MCF 10A (cell line): ENCODE measurements at regions not wholly inside any gene's neighbourhood (a gene's known extent, or its start where the extent isn't known, plus 50 kb on each side); places are given as distances from the start of the nearest gene placed in this dataset.

Experiments used
- BruUV-seq: library from RNA; stranded (reverse); fragments of 400-500 nt; replicated peaks from 2 replicates; lab custom pipeline; 2021; lab: Mats Ljungman, UMichigan
- CTCF ChIA-PET: fragments of 300-600 bp; sonication (Branson Sonifier 250); formaldehyde crosslinking; extraction: SDS; loops from one replicate; lab custom pipeline; 2021; ENCODE audit warnings: antibody characterized with exemption, inconsistent platforms; lab: Yijun Ruan, JAX
- POLR2A ChIA-PET: fragments of 300-600, 350-650 bp; sonication (Branson Sonifier 250); formaldehyde crosslinking; extraction: SDS; loops from one replicate; lab custom pipeline; 2020; ENCODE audit warnings: antibody characterized with exemption, inconsistent platforms; lab: Yijun Ruan, JAX
- DNase-seq: peaks from one replicate; pipeline ENCODE4 v3.0.0-alpha.2; 2018; ENCODE audit not compliant: unreplicated experiment
- H3K27ac Mint-ChIP-seq: one replicate; pipeline ENCODE4 v1.8.0; 2022; ENCODE audit warnings: mild to moderate bottlenecking, low read depth, mixed read lengths; ENCODE audit not compliant: unreplicated experiment
- H3K27me3 Mint-ChIP-seq: one replicate; pipeline ENCODE4 v1.8.0; 2022; ENCODE audit warnings: mixed read lengths; ENCODE audit not compliant: insufficient read depth, unreplicated experiment
- H3K36me3 Mint-ChIP-seq: one replicate; pipeline ENCODE4 v1.8.0; 2022; ENCODE audit warnings: mild to moderate bottlenecking, moderate library complexity, mixed read lengths; ENCODE audit not compliant: insufficient read depth, unreplicated experiment
- H3K4me1 Mint-ChIP-seq: one replicate; pipeline ENCODE4 v1.8.0; 2022; ENCODE audit warnings: mixed read lengths; ENCODE audit not compliant: insufficient read depth, unreplicated experiment
- H3K4me3 Mint-ChIP-seq: one replicate; pipeline ENCODE4 v1.8.0; 2022; ENCODE audit warnings: mild to moderate bottlenecking, moderate library complexity, mixed read lengths; ENCODE audit not compliant: unreplicated experiment
- H3K9me3 Mint-ChIP-seq: one replicate; pipeline ENCODE4 v1.8.0; 2022; ENCODE audit warnings: mixed read lengths; ENCODE audit not compliant: unreplicated experiment
- CTCF ChIP-seq: fragments of 200-600 bp; IDR thresholded peaks from one replicate; pipeline ENCODE4 v1.8.0; 2022; ENCODE audit warnings: antibody characterized with exemption, mild to moderate bottlenecking; ENCODE audit not compliant: unreplicated experiment
- intact Hi-C: fragments of 100-400 bp; cut with micrococcal nuclease; formaldehyde crosslinking; loops from 2 replicates; pipeline ENCODE4 v1.14.1; 2022

DNA sequence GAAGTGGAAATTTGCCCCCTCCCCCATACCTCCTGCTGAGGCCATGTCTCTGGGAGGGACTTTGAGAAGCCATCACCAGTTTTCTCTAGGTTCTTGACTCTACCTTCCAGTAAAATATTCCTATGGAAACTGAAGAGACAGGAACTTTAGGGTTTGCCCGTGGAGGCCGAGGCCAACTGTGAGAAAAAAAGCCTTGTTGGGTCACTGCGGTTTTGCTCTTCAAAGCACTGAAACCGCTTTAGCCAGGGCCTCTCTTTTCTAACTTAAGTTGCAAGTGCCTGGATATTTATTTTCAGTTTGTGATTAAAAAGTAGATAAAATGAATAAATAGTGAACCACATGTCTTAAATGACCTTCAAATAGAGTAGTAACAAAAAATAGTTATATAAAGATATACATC is 159.7 kb upstream of the TSC22D1 start:
- Mint-ChIP-seq H3K4me1 (peaks cover 20% of the 10 kb centered on the region), H3K27me3 (no peaks in the 10 kb centered on the region), H3K9me3 (no peaks in the 10 kb centered on the region), H3K36me3 (no peaks in the 10 kb centered on the region), H3K27ac (no peak overlapping the region), H3K4me3 (no peak overlapping the region)
- ChIA-PET POLR2A (interaction anchor here (0.6 to 1.8 kb wide), 2 partner anchors 21 to 80 kb away, joined by 3 to 4 read pairs; no protein-coding TSS in a partner anchor), CTCF (no interaction called here)
- BruUV-seq, result no TSS peak
- no peak for TF ChIP-seq CTCF
- no peak for DNase-seq
- intact Hi-C loops, result no loop called here

DNA sequence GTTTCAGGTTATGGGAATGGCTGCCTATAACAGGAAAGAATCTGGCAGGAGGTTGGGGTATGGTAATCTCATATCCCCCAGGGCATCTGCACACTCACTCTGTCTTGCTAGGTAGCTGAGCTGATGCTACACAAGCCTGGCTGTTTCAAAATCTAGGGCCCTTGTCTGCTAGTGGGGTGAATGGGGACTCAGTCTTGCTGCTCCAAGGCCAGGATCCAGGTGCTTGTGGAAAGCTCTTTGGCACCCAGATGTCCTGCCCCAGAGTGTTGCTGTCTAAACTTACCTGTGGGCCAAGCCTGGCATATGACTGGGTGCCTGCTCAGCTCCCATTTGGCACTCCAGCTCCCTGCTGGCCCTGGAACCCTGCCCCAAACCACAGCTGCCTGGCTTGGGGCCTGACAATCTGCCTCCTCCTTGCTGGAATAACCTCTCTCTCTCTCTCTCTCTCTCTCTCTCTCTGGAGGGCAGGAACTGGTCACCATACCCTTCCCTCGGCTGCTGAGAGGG is 158.1 kb upstream of the TSC22D1 start:
- POLR2A ChIA-PET, result interaction anchor here (0.6 to 1.7 kb wide), 7 partner anchors 8 to 184 kb away, joined by 3 to 5 read pairs (median 3); no protein-coding TSS in a partner anchor

GRCh38 chr13:44732503-44733098 is 156.5 kb upstream of the TSC22D1 start:
- Mint-ChIP-seq H3K36me3 (no peaks in the 10 kb centered on the region), H3K4me1 (peaks cover 24% of the 10 kb centered on the region), H3K9me3 (no peaks in the 10 kb centered on the region), H3K27me3 (no peaks in the 10 kb centered on the region), H3K27ac (no peak overlapping the region), H3K4me3 (no peak overlapping the region)
- intact Hi-C loops, result loop anchor here (5.0 kb wide), 1 partner anchor 185 kb away; no protein-coding TSS in a partner anchor
- no peak for TF ChIP-seq CTCF
- no TSS peak for BruUV-seq
- ChIA-PET CTCF (no interaction called here), POLR2A (interaction anchor here (1.7 kb wide), 1 partner anchor 20 kb away, joined by 5 read pairs; no protein-coding TSS in a partner anchor)
- DNase-seq, result peak; percentile 39

More for the DNA sequence above, 158.1 kb upstream of the TSC22D1 start:
- CTCF ChIA-PET, result interaction anchor here (0.6 to 1.2 kb wide), 4 partner anchors 10 to 284 kb away, joined by 3 to 4 read pairs (median 3); no protein-coding TSS in a partner anchor
- Mint-ChIP-seq H3K4me1 (peaks cover 20% of the 10 kb centered on the region), H3K27ac (peak overlapping the region; percentile 78), H3K9me3 (no peaks in the 10 kb centered on the region), H3K27me3 (no peaks in the 10 kb centered on the region), H3K4me3 (peak overlapping the region; percentile 14), H3K36me3 (no peaks in the 10 kb centered on the region)
- intact Hi-C loops, result loop anchor here (5.0 kb wide), 1 partner anchor 183 kb away; no protein-coding TSS in a partner anchor
- no peak for TF ChIP-seq CTCF
- peak; percentile 93 for DNase-seq
- no TSS peak for BruUV-seq

DNA sequence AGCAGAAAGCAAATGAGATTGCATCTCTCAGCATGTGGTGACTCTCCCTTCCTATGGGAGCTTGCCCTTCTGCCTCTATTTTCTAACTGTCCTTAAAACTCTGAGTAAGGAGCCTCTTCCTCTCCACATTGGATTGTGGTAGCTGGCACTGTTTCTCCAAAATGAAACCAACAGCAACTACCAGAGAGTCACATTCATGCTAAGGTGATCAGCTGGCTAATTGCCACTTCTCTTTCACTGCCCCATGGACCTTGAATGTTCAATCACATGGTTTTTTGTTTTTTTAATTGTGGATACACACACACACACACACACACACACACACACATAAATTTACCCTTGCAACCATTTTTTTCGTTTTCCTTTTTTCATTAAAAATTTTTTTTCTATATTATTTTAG is 154.7 kb upstream of the TSC22D1 start:
- Mint-ChIP-seq H3K27me3 (no peaks in the 10 kb centered on the region), H3K36me3 (no peaks in the 10 kb centered on the region), H3K9me3 (no peaks in the 10 kb centered on the region), H3K27ac (no peak overlapping the region), H3K4me3 (no peak overlapping the region), H3K4me1 (peaks cover 39% of the 10 kb centered on the region)
- ChIA-PET CTCF (interaction anchor here (0.6 to 0.7 kb wide), 2 partner anchors 140 to 492 kb away, joined by 3 to 4 read pairs; no protein-coding TSS in a partner anchor), POLR2A (interaction anchor here (0.6 to 0.8 kb wide), 2 partner anchors 30 to 155 kb away, joined by 3 read pairs; partner anchors contain the start of gene TSC22D1)
- no TSS peak for BruUV-seq
- TF ChIP-seq CTCF, result no peak
- no peak for DNase-seq
- intact Hi-C loops, result loop anchor here (5.0 kb wide), 1 partner anchor 186 kb away; no protein-coding TSS in a partner anchor
